H9 (cell line): ENCODE measurements at regions not wholly inside any gene's neighbourhood (a gene's known extent, or its start where the extent isn't known, plus 50 kb on each side); places are given as distances from the start of the nearest gene placed in this dataset.

Experiments used
- DNase-seq: peaks from one replicate; pipeline ENCODE4 v3.0.0-alpha.2; 2017
- H2AFZ ChIP-seq: one replicate; pipeline ENCODE4 v1.6.1; 2013; ENCODE audit warnings: mild to moderate bottlenecking, low read length, control low read depth, moderate library complexity
- H2AK5ac ChIP-seq: 2 replicates; pipeline ENCODE4 v1.6.1; 2013; ENCODE audit warnings: low read length, control low read depth, mixed read lengths; ENCODE audit not compliant: insufficient read length
- H2BK120ac ChIP-seq: one replicate; pipeline ENCODE4 v1.6.1; 2013; ENCODE audit warnings: low read depth, mild to moderate bottlenecking, low read length, control low read depth, inconsistent platforms; ENCODE audit not compliant: poor library complexity, severe bottlenecking
- H2BK12ac ChIP-seq: 2 replicates; pipeline ENCODE4 v1.6.1; 2013; ENCODE audit warnings: low read length, control low read depth, mixed read lengths, low read depth; ENCODE audit not compliant: insufficient read length
- H2BK15ac ChIP-seq: 2 replicates; pipeline ENCODE4 v1.6.1; 2013; ENCODE audit warnings: low read depth, low read length, control low read depth
- H2BK20ac ChIP-seq: one replicate; pipeline ENCODE4 v1.6.1; 2013; ENCODE audit warnings: low read depth, mild to moderate bottlenecking, low read length, control low read depth, inconsistent platforms; ENCODE audit not compliant: poor library complexity, severe bottlenecking
- H2BK5ac ChIP-seq: 2 replicates; pipeline ENCODE4 v1.6.1; 2013; ENCODE audit warnings: low read length, control low read depth, mixed read lengths; ENCODE audit not compliant: insufficient read length
- H3K14ac ChIP-seq: 2 replicates; pipeline ENCODE4 v1.6.1; 2013; ENCODE audit warnings: low read length, control low read depth; ENCODE audit not compliant: insufficient read depth
- H3K18ac ChIP-seq: 2 replicates; pipeline ENCODE4 v1.6.1; 2013; ENCODE audit warnings: low read depth, mild to moderate bottlenecking, mixed read lengths, low read length, control low read depth; ENCODE audit not compliant: insufficient read length
- H3K23ac ChIP-seq: 2 replicates; pipeline ENCODE4 v1.6.1; 2013; ENCODE audit warnings: low read length, control low read depth, mixed read lengths, low read depth; ENCODE audit not compliant: insufficient read length
- H3K23me2 ChIP-seq: 2 replicates; pipeline ENCODE4 v1.6.1; 2013; ENCODE audit warnings: low read depth, mild to moderate bottlenecking, mixed read lengths, low read length, control low read depth; ENCODE audit not compliant: insufficient read length, poor library complexity, severe bottlenecking
- H3K27ac ChIP-seq: 2 replicates; pipeline ENCODE4 v1.5.1; 2013; ENCODE audit warnings: low read length, control low read depth, mixed read lengths, low read depth; ENCODE audit not compliant: insufficient read length
- H3K27me3 ChIP-seq: 2 replicates; pipeline ENCODE4 v1.6.1; 2013; ENCODE audit warnings: low read length, control low read depth, inconsistent platforms; ENCODE audit not compliant: insufficient read depth
- H3K4ac ChIP-seq: 2 replicates; pipeline ENCODE4 v1.6.1; 2013; ENCODE audit warnings: low read depth, mild to moderate bottlenecking, control low read depth, inconsistent platforms, low read length, moderate library complexity
- H3K4me1 ChIP-seq: 2 replicates; pipeline ENCODE4 v1.6.1; 2013; ENCODE audit warnings: low read length, control low read depth, inconsistent platforms; ENCODE audit not compliant: insufficient read depth
- H3K4me2 ChIP-seq: 2 replicates; pipeline ENCODE4 v1.6.1; 2013; ENCODE audit warnings: low read length, control low read depth, mixed read lengths; ENCODE audit not compliant: insufficient read length, insufficient read depth
- H3K56ac ChIP-seq: 2 replicates; pipeline ENCODE4 v1.6.1; 2013; ENCODE audit warnings: low read depth, mild to moderate bottlenecking, mixed read lengths, low read length, control low read depth; ENCODE audit not compliant: insufficient read length
- H3K79me1 ChIP-seq: 2 replicates; pipeline ENCODE4 v1.6.1; 2013; ENCODE audit warnings: low read depth, mild to moderate bottlenecking, moderate library complexity, low read length, control low read depth, inconsistent platforms; ENCODE audit not compliant: insufficient read depth, poor library complexity, severe bottlenecking
- H3K79me2 ChIP-seq: 2 replicates; pipeline ENCODE4 v1.6.1; 2013; ENCODE audit warnings: low read length, control low read depth, inconsistent platforms; ENCODE audit not compliant: insufficient read depth
- H3K9ac ChIP-seq: 2 replicates; pipeline ENCODE4 v1.6.1; 2013; ENCODE audit warnings: low read length, control low read depth, mixed read lengths; ENCODE audit not compliant: insufficient read length; ENCODE audit errors: extremely low read depth
- H3K9me3 ChIP-seq: one replicate; pipeline ENCODE4 v1.6.1; 2013; ENCODE audit warnings: low read depth, low read length, inconsistent platforms; ENCODE audit not compliant: control insufficient read depth
- H3T11ph ChIP-seq: one replicate; pipeline ENCODE4 v1.6.1; 2013; ENCODE audit warnings: mild to moderate bottlenecking, low read length, control low read depth, inconsistent platforms
- H4K20me1 ChIP-seq: one replicate; pipeline ENCODE4 v1.6.1; 2013; ENCODE audit not compliant: control insufficient read depth, insufficient read length, insufficient read depth
- H4K5ac ChIP-seq: 2 replicates; pipeline ENCODE4 v1.6.1; 2013; ENCODE audit warnings: low read depth, mild to moderate bottlenecking, mixed read lengths, low read length, control low read depth; ENCODE audit not compliant: insufficient read length
- H4K8ac ChIP-seq: replicated peaks from 2 replicates; pipeline ENCODE4 v1.6.1; 2013; ENCODE audit warnings: low read length, control low read depth, mixed read lengths, low read depth; ENCODE audit not compliant: insufficient read length
- H4K91ac ChIP-seq: 2 replicates; pipeline ENCODE4 v1.6.1; 2013; ENCODE audit warnings: low read depth, mild to moderate bottlenecking, moderate library complexity, mixed read lengths, low read length, control low read depth; ENCODE audit not compliant: insufficient read length
- H3K27ac Mint-ChIP-seq, 3 experiments: 2 replicates in 2 of 3; 3 replicates in 1 of 3; pipeline ENCODE4 v1.8.0; 2020 to 2021; ENCODE audit warnings: mixed read lengths in 3 of 3, mild to moderate bottlenecking in 1 of 3, moderate library complexity in 1 of 3
- H3K27me3 Mint-ChIP-seq: 2 replicates; pipeline ENCODE4 v1.8.0; 2021; ENCODE audit warnings: low read depth, mild to moderate bottlenecking, moderate library complexity, mixed read lengths
- H3K36me3 Mint-ChIP-seq, 3 experiments: 2 replicates in 2 of 3; 3 replicates in 1 of 3; pipeline ENCODE4 v1.8.0; 2020 to 2021; ENCODE audit warnings: low read depth in 3 of 3, mixed read lengths in 3 of 3; ENCODE audit not compliant: insufficient read depth in 1 of 3
- H3K4me1 Mint-ChIP-seq, 2 experiments: 2 replicates each; pipeline ENCODE4 v1.8.0; 2020; ENCODE audit warnings: mixed read lengths in 2 of 2
- H3K4me3 Mint-ChIP-seq, 2 experiments: 2 replicates in 1 of 2; 3 replicates in 1 of 2; pipeline ENCODE4 v1.8.0; 2020 to 2021; ENCODE audit warnings: mild to moderate bottlenecking in 2 of 2, mixed read lengths in 2 of 2, moderate library complexity in 1 of 2
- H3K9me3 Mint-ChIP-seq, 2 experiments: 2 replicates in 1 of 2; 3 replicates in 1 of 2; pipeline ENCODE4 v1.8.0; 2020; ENCODE audit warnings: mild to moderate bottlenecking in 2 of 2, mixed read lengths in 2 of 2, moderate library complexity in 1 of 2
- TF ChIP-seq, protein P1 (sequence below): fragments of 200-600 bp; sonication (generic); conservative IDR thresholded peaks from 3 replicates; pipeline ENCODE4 v1.8.0; 2021; ENCODE audit warnings: antibody characterized with exemption, mild to moderate bottlenecking

- Histone ChIP-seq H3K4ac (no peak overlapping the region), H3K14ac (no peak overlapping the region), H3K27me3 (no peaks in the 10 kb centered on the region), H2AFZ (no peak overlapping the region), H3K27ac (no peak overlapping the region), H3K4me1 (no peaks in the 10 kb centered on the region), H4K91ac (no peak overlapping the region), H4K5ac (no peak overlapping the region), H3K9me3 (no peaks in the 10 kb centered on the region), H3K79me1 (no peaks in the 10 kb centered on the region), H3K56ac (no peak overlapping the region), H4K20me1 (no peaks in the 10 kb centered on the region), H2AK5ac (no peak overlapping the region), H3K18ac (no peak overlapping the region), H3K23ac (no peak overlapping the region), H3K79me2 (no peaks in the 10 kb centered on the region), H3T11ph (no peak overlapping the region), H2BK15ac (no peak overlapping the region), H4K8ac (no peak overlapping the region), H2BK12ac (no peak overlapping the region), H3K4me2 (no peak overlapping the region), H3K9ac (no peak overlapping the region), H3K23me2 (no peaks in the 10 kb centered on the region), H2BK120ac (no peak overlapping the region), H2BK5ac (no peak overlapping the region), H2BK20ac (no peak overlapping the region)
- no peak for DNase-seq
- TF ChIP-seq, protein P1, sequence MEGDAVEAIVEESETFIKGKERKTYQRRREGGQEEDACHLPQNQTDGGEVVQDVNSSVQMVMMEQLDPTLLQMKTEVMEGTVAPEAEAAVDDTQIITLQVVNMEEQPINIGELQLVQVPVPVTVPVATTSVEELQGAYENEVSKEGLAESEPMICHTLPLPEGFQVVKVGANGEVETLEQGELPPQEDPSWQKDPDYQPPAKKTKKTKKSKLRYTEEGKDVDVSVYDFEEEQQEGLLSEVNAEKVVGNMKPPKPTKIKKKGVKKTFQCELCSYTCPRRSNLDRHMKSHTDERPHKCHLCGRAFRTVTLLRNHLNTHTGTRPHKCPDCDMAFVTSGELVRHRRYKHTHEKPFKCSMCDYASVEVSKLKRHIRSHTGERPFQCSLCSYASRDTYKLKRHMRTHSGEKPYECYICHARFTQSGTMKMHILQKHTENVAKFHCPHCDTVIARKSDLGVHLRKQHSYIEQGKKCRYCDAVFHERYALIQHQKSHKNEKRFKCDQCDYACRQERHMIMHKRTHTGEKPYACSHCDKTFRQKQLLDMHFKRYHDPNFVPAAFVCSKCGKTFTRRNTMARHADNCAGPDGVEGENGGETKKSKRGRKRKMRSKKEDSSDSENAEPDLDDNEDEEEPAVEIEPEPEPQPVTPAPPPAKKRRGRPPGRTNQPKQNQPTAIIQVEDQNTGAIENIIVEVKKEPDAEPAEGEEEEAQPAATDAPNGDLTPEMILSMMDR, result no peak
- Mint-ChIP-seq H3K4me3 (no peak overlapping the region), H3K4me1 (peaks cover 0 to 7% of the 10 kb centered on the region in 2 experiments; a peak in 2 of 4 replicates), H3K27ac (no peak overlapping the region), H3K36me3 (peaks cover 4 to 27% (median 7%) of the 10 kb centered on the region in 3 experiments; a peak in 5 of 7 replicates), H3K9me3 (peaks cover 8 to 13% of the 10 kb centered on the region in 2 experiments; a peak in 4 of 5 replicates), H3K27me3 (no peaks in the 10 kb centered on the region)
These were observed 724.0 kb downstream of the ANKRD7 start for GRCh38 chr7:118948508-118948907.
